ENCODE measurements at regions not wholly inside any gene's neighbourhood (a gene's known extent, or its start where the extent isn't known, plus 50 kb on each side); places are given as distances from the start of the nearest gene placed in this dataset.
"Not testable (repeated sequence)": the region's sequence is repeated elsewhere in the genome, so short reads cannot be mapped to it uniquely, and the experiment has no call there.

GRCh38 chr4:154149236-154149635, 342.4 kb downstream of the DCHS2 start:
- not testable (repeated sequence) for H2BK12ac ChIP-seq (ENCODE audit: low read depth, low read length)

More at GRCh38 chr4:154149236-154149635, 342.4 kb downstream of the DCHS2 start:
- DNase-seq (ENCODE audit: low read depth in 1 of 2, low spot score in 2 of 2); H3K27ac ChIP-seq (ENCODE audit: low read depth, low read length); H3K4me3 ChIP-seq (ENCODE audit: extremely low read depth in 1 of 4, insufficient read depth in 2 of 4, low read depth in 3 of 4, low read length in 4 of 4); H3K14ac ChIP-seq (ENCODE audit: insufficient read length); H2AK5ac ChIP-seq (ENCODE audit: low read depth, low read length); H2BK5ac ChIP-seq (ENCODE audit: low read depth, low read length); H3K4ac ChIP-seq (replicated peaks; ENCODE audit: insufficient read length, low read depth, low read length); H3K4me1 ChIP-seq (replicated peaks in 1 of 4; ENCODE audit: control insufficient read depth in 3 of 4, insufficient read depth in 4 of 4, low read length in 3 of 4); POLR2A ChIA-PET (ENCODE audit: partially characterized antibody); H3K4me2 ChIP-seq (ENCODE audit: insufficient read depth in 1 of 2, low read depth in 2 of 2, low read length in 2 of 2); H2BK15ac ChIP-seq (ENCODE audit: low read length); H3K23me2 ChIP-seq (ENCODE audit: low read depth, low read length); H3K27me3 ChIP-seq (replicated peaks in 1 of 4; ENCODE audit: control insufficient read depth in 3 of 4, extremely low read depth in 1 of 4, insufficient read depth in 3 of 4, low read length in 3 of 4); H3K18ac ChIP-seq (ENCODE audit: extremely low read depth, low read length); H3K36me3 ChIP-seq (ENCODE audit: control insufficient read depth in 2 of 4, insufficient read depth in 4 of 4, low read length in 3 of 4); H3K9me3 ChIP-seq (ENCODE audit: insufficient read depth in 2 of 2, low read depth in 1 of 2, low read length in 1 of 2); H3K23ac ChIP-seq (ENCODE audit: insufficient read length); FAIRE-seq; H3K9ac ChIP-seq (replicated peaks in 1 of 4; ENCODE audit: extremely low read depth in 1 of 4, low read depth in 3 of 4, low read length in 3 of 4); H3K56ac ChIP-seq (replicated peaks; ENCODE audit: insufficient read length, low read depth, low read length); H2BK20ac ChIP-seq (ENCODE audit: low read length); H4K20me1 ChIP-seq (replicated peaks in 1 of 2; ENCODE audit: control insufficient read depth in 1 of 2, insufficient read depth in 2 of 2, low read length in 2 of 2); CTCF ChIA-PET (ENCODE audit: partially characterized antibody); H3K79me1 ChIP-seq (ENCODE audit: low read depth, low read length); H2AFZ ChIP-seq (ENCODE audit: low read length); H2BK120ac ChIP-seq (replicated peaks; ENCODE audit: low read depth, low read length); H4K91ac ChIP-seq (replicated peaks; ENCODE audit: insufficient read length, low read length); H4K8ac ChIP-seq (ENCODE audit: extremely low read depth, insufficient read depth, low read length); H3K79me2 ChIP-seq (ENCODE audit: control insufficient read depth in 1 of 2, insufficient read depth in 2 of 2, low read length in 2 of 2); H4K5ac ChIP-seq (ENCODE audit: insufficient read length, low read depth, low read length): not testable (repeated sequence)
- 87% methylated on average over 5 of the region's 5 CpGs; no CpG with 5 or more reads in 1 of the 2 experiments for WGBS, 2 experiments (ENCODE audit: extremely low coverage in 1 of 2, insufficient coverage in 1 of 2, insufficient read length in 1 of 2, insufficient replicate concordance in 2 of 2, low coverage in 1 of 2, low lambda C conversion rate in 2 of 2, missing lambda C conversion rate in 1 of 2)

Measured in H1 (cell line).